Bronchial epithelial cell (primary cell): ENCODE measurements at regions not wholly inside any gene's neighbourhood (a gene's known extent, or its start where the extent isn't known, plus 50 kb on each side); places are given as distances from the start of the nearest gene placed in this dataset.
A peak's percentile ranks its signal among the peaks of the same experiment; 100 is the strongest.

ENCODE experiments used
- DNase-seq: peaks from one replicate; pipeline ENCODE4 v3.0.0-alpha.2; 2010; ENCODE audit warnings: low read depth
- FAIRE-seq: peaks from 2 replicates; lab custom pipeline; 2011; peaks lifted over from hg19 to GRCh38; lab: Jason Lieb, UNC
- H3K27me3 ChIP-seq: 2 replicates; pipeline ENCODE4 v1.5.1; 2011; ENCODE audit warnings: low read length; ENCODE audit not compliant: control insufficient read depth, insufficient read depth
- H3K36me3 ChIP-seq: 2 replicates; pipeline ENCODE4 v1.5.1; 2011; ENCODE audit warnings: low read length; ENCODE audit not compliant: control insufficient read depth, insufficient read depth
- H3K4me3 ChIP-seq: 2 replicates; pipeline ENCODE4 v1.5.1; 2011; ENCODE audit warnings: mild to moderate bottlenecking, low read depth, low read length, control low read depth
- CTCF ChIP-seq: IDR thresholded peaks from 2 replicates; pipeline ENCODE4 v1.5.1; 2011; ENCODE audit warnings: mild to moderate bottlenecking, moderate library complexity, low read length, control low read depth, inconsistent platforms; ENCODE audit not compliant: insufficient read depth, severe bottlenecking

DNA sequence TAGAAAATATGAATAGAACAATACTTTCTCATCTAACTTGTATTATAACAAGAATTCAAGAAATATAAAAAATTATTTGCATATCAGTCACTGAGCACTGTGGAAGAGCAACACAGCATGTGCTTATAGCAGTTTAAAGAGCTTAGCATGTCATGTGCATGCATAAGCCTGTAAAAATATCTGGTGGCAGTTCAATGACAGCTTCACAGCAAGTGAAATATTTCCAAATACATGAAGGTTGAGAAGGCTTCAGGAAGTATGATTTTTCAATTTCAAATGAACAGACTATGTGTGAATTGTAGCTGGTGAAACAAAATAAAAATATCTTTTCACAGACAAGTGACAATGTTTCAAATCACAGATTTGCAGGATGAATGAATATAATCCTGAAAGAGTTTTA, 128.5 kb downstream of the PRDM9 start:
- no peaks in the 10 kb centered on the region for H3K27me3 ChIP-seq
- no peak for TF ChIP-seq CTCF
- H3K36me3 ChIP-seq, result no peaks in the 10 kb centered on the region
- FAIRE-seq (no peak), DNase-seq (no peak)
- H3K4me3 ChIP-seq, result no peak overlapping the region

GRCh38 chr5:23639326-23639725, 131.9 kb downstream of the PRDM9 start:
- FAIRE-seq (no peak), DNase-seq (no peak)
- no peaks in the 10 kb centered on the region for H3K27me3 ChIP-seq
- no peak for TF ChIP-seq CTCF
- no peaks in the 10 kb centered on the region for H3K36me3 ChIP-seq
- H3K4me3 ChIP-seq, result no peak overlapping the region

DNA sequence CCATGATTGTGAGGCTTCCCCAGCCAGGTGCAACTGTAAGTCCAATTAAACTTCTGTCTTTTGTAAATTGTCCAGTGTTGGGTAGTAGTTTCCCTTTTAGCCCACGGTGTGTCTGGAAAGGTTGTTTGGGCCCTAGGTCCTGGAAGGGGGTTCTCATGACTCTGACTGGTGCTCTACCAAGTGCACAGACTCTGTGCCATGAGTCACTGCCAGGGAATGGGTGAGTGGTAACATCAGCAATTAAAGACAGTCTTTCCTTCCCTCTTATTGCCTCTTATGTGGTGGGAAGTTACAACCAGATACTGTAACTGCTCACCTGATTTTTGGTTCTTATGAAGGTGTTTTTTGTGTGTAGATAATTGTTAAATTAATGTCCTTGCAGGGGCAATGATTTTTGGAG, 141.2 kb downstream of the PRDM9 start:
- no peak for TF ChIP-seq CTCF
- H3K36me3 ChIP-seq, result no peaks in the 10 kb centered on the region
- FAIRE-seq (no peak), DNase-seq (peak; percentile 46)
- no peak overlapping the region for H3K4me3 ChIP-seq
- no peaks in the 10 kb centered on the region for H3K27me3 ChIP-seq

GRCh38 chr5:23649594-23649993, 142.2 kb downstream of the PRDM9 start:
- no peak for DNase-seq
- H3K27me3 ChIP-seq, result no peaks in the 10 kb centered on the region
- no peak for FAIRE-seq
- H3K36me3 ChIP-seq, result no peaks in the 10 kb centered on the region
- TF ChIP-seq CTCF, result no peak
- no peak overlapping the region for H3K4me3 ChIP-seq

- TF ChIP-seq CTCF, result no peak
- no peak for FAIRE-seq
- peak; percentile 89 for DNase-seq
These were observed 148.3 kb downstream of the PRDM9 start for GRCh38 chr5:23655674-23656073.

DNA sequence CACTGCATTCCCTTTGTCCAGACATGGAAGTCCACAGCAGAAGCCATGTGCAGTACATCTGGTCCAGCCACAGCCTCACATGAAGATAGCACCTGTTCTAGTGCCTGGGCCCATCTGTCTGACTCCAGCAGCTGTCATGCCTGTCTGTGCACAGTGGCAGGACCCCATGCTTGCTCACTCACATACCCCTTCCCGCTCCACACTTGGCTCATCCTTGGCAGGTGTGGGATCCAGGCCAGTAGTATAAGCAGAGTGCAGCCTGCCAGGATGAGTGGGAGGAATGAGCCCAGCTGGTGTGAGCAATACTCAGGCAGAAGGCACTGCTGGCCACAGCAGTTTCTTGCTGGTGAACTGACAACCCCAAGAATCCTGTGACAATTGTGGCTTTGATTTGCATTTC, 168.0 kb downstream of the PRDM9 start:
- Histone ChIP-seq H3K27me3 (no peaks in the 10 kb centered on the region), H3K4me3 (no peak overlapping the region), H3K36me3 (no peaks in the 10 kb centered on the region)
- no peak for FAIRE-seq
- DNase-seq, result no peak
- no peak for TF ChIP-seq CTCF

More at GRCh38 chr5:23655674-23656073, 148.3 kb downstream of the PRDM9 start:
- Histone ChIP-seq H3K27me3 (no peaks in the 10 kb centered on the region), H3K4me3 (no peak overlapping the region), H3K36me3 (no peaks in the 10 kb centered on the region)
